ENCODE measurements at regions not wholly inside any gene's neighbourhood (a gene's known extent, or its start where the extent isn't known, plus 50 kb on each side); places are given as distances from the start of the nearest gene placed in this dataset.

GRCh38 chr2:12879649-12880048, 162.9 kb downstream of the TRIB2 start:
- Histone ChIP-seq H3K4me1 (ENCODE audit: control insufficient read depth, low read length) (no peaks in the 10 kb centered on the region), H3K4me2 (ENCODE audit: low read length) (no peak overlapping the region), H3K9me2 (replicated peaks; ENCODE audit: control insufficient read depth, low read length) (no peaks in the 10 kb centered on the region), H3K4me3 (ENCODE audit: low read length) (no peak overlapping the region), H3F3A (ENCODE audit: control insufficient read depth, insufficient read depth) (no peaks in the 10 kb centered on the region), H3K27ac (ENCODE audit: low read depth, low read length) (no peak overlapping the region), H3K36me3 (ENCODE audit: control insufficient read depth, low read length) (no peaks in the 10 kb centered on the region), H3K27me3 (ENCODE audit: control insufficient read depth, low read length) (no peaks in the 10 kb centered on the region), H3K9me3 (ENCODE audit: control insufficient read depth, insufficient read depth, low read length) (no peaks in the 10 kb centered on the region), H4K20me1 (ENCODE audit: control insufficient read depth, insufficient read depth, low read depth, low read length) (no peaks in the 10 kb centered on the region), H3K79me2 (ENCODE audit: control insufficient read depth, low read length) (no peaks in the 10 kb centered on the region)
- TF ChIP-seq EZH2phosphoT487 (IDR thresholded peaks at IDR 0.05; ENCODE audit: borderline replicate concordance, low read length) (no peak), CTCF (IDR thresholded peaks at IDR 0.05; ENCODE audit: low read depth, low read length, poor library complexity, severe bottlenecking) (no peak)

DNA sequence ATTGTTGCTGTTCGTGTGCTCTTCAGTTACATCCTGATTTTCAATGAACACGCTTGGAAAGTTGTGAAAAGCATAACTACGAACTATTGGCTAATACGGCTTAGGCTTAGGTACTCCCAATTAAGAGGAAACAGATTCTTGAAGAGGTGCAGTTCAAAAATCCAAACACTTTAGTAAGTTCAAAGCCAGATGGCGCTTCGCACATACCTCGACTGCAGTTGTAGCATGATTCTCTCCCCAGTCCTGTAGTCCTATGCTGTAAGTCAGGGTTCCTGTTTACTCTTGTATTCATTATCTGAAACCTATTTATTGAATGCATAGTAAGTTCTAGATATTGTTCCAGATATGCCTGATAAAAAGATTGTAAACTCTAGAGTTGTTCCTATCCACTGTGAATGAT, 165.2 kb downstream of the TRIB2 start:
- no peaks in the 10 kb centered on the region for H3F3A ChIP-seq (ENCODE audit: control insufficient read depth, insufficient read depth)
- no peaks in the 10 kb centered on the region for H3K36me3 ChIP-seq (ENCODE audit: control insufficient read depth, low read length)
- no peak overlapping the region for H3K4me2 ChIP-seq (ENCODE audit: low read length)
- no peak overlapping the region for H3K27ac ChIP-seq (ENCODE audit: low read depth, low read length)
- no peaks in the 10 kb centered on the region for H3K79me2 ChIP-seq (ENCODE audit: control insufficient read depth, low read length)
- no peak overlapping the region for H3K4me3 ChIP-seq (ENCODE audit: low read length)
- no peak for TF ChIP-seq EZH2phosphoT487 (IDR thresholded peaks at IDR 0.05; ENCODE audit: borderline replicate concordance, low read length)
- TF ChIP-seq CTCF (IDR thresholded peaks at IDR 0.05; ENCODE audit: low read depth, low read length, poor library complexity, severe bottlenecking) = no peak
- no peaks in the 10 kb centered on the region for H3K9me3 ChIP-seq (ENCODE audit: control insufficient read depth, insufficient read depth, low read length)
- no peaks in the 10 kb centered on the region for H3K27me3 ChIP-seq (ENCODE audit: control insufficient read depth, low read length)
- no peaks in the 10 kb centered on the region for H3K4me1 ChIP-seq (ENCODE audit: control insufficient read depth, low read length)
- no peaks in the 10 kb centered on the region for H3K9me2 ChIP-seq (replicated peaks; ENCODE audit: control insufficient read depth, low read length)
- no peaks in the 10 kb centered on the region for H4K20me1 ChIP-seq (ENCODE audit: control insufficient read depth, insufficient read depth, low read depth, low read length)

DNA sequence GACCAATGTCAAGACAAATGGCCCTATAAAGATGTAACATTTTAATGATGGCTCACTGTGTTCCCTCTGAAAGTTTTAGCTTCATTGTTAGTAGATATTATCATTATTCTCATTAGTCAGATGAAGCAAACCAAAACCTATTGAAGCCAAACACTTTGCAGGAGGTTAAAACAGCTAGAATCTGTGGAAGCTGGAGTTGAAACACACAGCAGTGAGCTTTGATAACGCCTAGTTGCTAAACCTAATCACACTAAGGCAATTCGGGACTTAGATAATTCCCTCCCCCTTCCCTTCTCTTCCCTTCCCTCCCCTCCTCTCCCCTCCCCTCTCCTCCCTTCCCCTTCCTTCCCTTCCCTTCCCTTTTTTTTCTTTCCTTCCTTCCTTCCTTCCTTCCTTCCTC, 165.7 kb downstream of the TRIB2 start:
- Histone ChIP-seq H3K27ac (ENCODE audit: low read depth, low read length) (no peak overlapping the region), H3K9me3 (ENCODE audit: control insufficient read depth, insufficient read depth, low read length) (no peaks in the 10 kb centered on the region), H3K4me1 (ENCODE audit: control insufficient read depth, low read length) (no peaks in the 10 kb centered on the region), H4K20me1 (ENCODE audit: control insufficient read depth, insufficient read depth, low read depth, low read length) (no peaks in the 10 kb centered on the region), H3K4me2 (ENCODE audit: low read length) (no peak overlapping the region), H3K4me3 (ENCODE audit: low read length) (no peak overlapping the region), H3F3A (ENCODE audit: control insufficient read depth, insufficient read depth) (no peaks in the 10 kb centered on the region), H3K27me3 (ENCODE audit: control insufficient read depth, low read length) (no peaks in the 10 kb centered on the region), H3K79me2 (ENCODE audit: control insufficient read depth, low read length) (no peaks in the 10 kb centered on the region), H3K9me2 (replicated peaks; ENCODE audit: control insufficient read depth, low read length) (no peaks in the 10 kb centered on the region), H3K36me3 (ENCODE audit: control insufficient read depth, low read length) (no peaks in the 10 kb centered on the region)
- TF ChIP-seq CTCF (IDR thresholded peaks at IDR 0.05; ENCODE audit: low read depth, low read length, poor library complexity, severe bottlenecking) (no peak), EZH2phosphoT487 (IDR thresholded peaks at IDR 0.05; ENCODE audit: borderline replicate concordance, low read length) (no peak)

DNA sequence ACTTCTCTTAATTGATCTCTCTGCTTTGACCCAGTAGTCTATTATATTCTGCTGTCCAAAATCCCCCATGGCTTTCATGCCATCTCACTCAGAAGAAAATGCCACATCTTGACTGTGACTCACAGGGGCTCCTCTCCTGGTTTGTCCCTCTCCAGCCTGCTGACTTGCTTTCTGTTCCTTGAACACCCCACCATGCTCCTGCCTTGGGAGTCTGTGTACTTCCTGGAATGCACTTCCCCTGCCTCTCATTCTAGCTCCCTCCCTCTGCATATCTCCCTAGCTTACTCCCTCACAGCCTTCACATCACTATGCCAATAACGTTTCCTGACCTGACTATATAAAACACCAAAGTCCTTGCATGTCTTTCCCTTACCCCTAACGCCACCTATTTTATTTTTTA, 167.2 kb downstream of the TRIB2 start:
- Histone ChIP-seq H3K27me3 (ENCODE audit: control insufficient read depth, low read length) (no peaks in the 10 kb centered on the region), H3F3A (ENCODE audit: control insufficient read depth, insufficient read depth) (no peaks in the 10 kb centered on the region), H3K4me2 (ENCODE audit: low read length) (no peak overlapping the region), H3K79me2 (ENCODE audit: control insufficient read depth, low read length) (no peaks in the 10 kb centered on the region), H3K4me1 (ENCODE audit: control insufficient read depth, low read length) (no peaks in the 10 kb centered on the region), H3K36me3 (ENCODE audit: control insufficient read depth, low read length) (no peaks in the 10 kb centered on the region), H3K9me3 (ENCODE audit: control insufficient read depth, insufficient read depth, low read length) (no peaks in the 10 kb centered on the region), H3K4me3 (ENCODE audit: low read length) (no peak overlapping the region), H3K9me2 (replicated peaks; ENCODE audit: control insufficient read depth, low read length) (no peaks in the 10 kb centered on the region), H3K27ac (ENCODE audit: low read depth, low read length) (no peak overlapping the region), H4K20me1 (ENCODE audit: control insufficient read depth, insufficient read depth, low read depth, low read length) (no peaks in the 10 kb centered on the region)
- TF ChIP-seq EZH2phosphoT487 (IDR thresholded peaks at IDR 0.05; ENCODE audit: borderline replicate concordance, low read length) = no peak
- TF ChIP-seq CTCF (IDR thresholded peaks at IDR 0.05; ENCODE audit: low read depth, low read length, poor library complexity, severe bottlenecking) = no peak

All from DOHH2 (cell line).